SK-N-SH treated with all-trans-retinoic acid at 6 μM for 48 hours (cell line): ENCODE measurements at regions not wholly inside any gene's neighbourhood (a gene's known extent, or its start where the extent isn't known, plus 50 kb on each side); places are given as distances from the start of the nearest gene placed in this dataset.
A peak's percentile ranks its signal among the peaks of the same experiment; 100 is the strongest.

Experiments used
- ATAC-seq: fragments of 200-7000 bp; cut with Tn5 transposase; 3 replicates; pipeline ENCODE4 v1.9.1; 2020; ENCODE audit warnings: mild to moderate bottlenecking, moderate library complexity
- ARNTL ChIP-seq: fragments of 450-650 bp; formaldehyde crosslinking; IDR thresholded peaks from 2 replicates; pipeline ENCODE4 v1.5.0; 2020; ENCODE audit warnings: low read depth, mild to moderate bottlenecking, moderate library complexity, borderline replicate concordance
- BACH2 ChIP-seq: fragments of 250-450 bp; sonication (Bioruptor Pico); IDR thresholded peaks from 2 replicates; pipeline ENCODE4 v1.9.0; 2021; ENCODE audit warnings: mild to moderate bottlenecking, borderline replicate concordance
- CSDC2 ChIP-seq: fragments of 250-450 bp; sonication (Bioruptor Pico); IDR thresholded peaks from 2 replicates; pipeline ENCODE4 v1.5.0; 2020; ENCODE audit warnings: mild to moderate bottlenecking, moderate library complexity
- CSRNP3 ChIP-seq: fragments of 250-450 bp; sonication (Bioruptor Pico); IDR thresholded peaks from 2 replicates; pipeline ENCODE4 v1.5.1; 2021; ENCODE audit warnings: mild to moderate bottlenecking, moderate library complexity
- ESRRG ChIP-seq: fragments of 250-450 bp; sonication (Bioruptor Pico); IDR thresholded peaks from 2 replicates; pipeline ENCODE4 v1.6.1; 2021; ENCODE audit warnings: mild to moderate bottlenecking
- GLIS3 ChIP-seq: fragments of 250-450 bp; sonication (Bioruptor Pico); IDR thresholded peaks from 2 replicates; pipeline ENCODE4 v1.5.0; 2020; ENCODE audit warnings: mild to moderate bottlenecking, moderate library complexity
- ISL1 ChIP-seq: fragments of 250-450 bp; sonication (Bioruptor Pico); IDR thresholded peaks from 2 replicates; pipeline ENCODE4 v2.1.2; 2022; ENCODE audit warnings: mild to moderate bottlenecking, moderate library complexity
- OSR1 ChIP-seq: fragments of 250-450 bp; sonication (Bioruptor Pico); IDR thresholded peaks from 2 replicates; pipeline ENCODE4 v1.8.0; 2022; ENCODE audit warnings: moderate library complexity, mild to moderate bottlenecking, inconsistent platforms
- PATZ1 ChIP-seq: fragments of 250-450 bp; sonication (Bioruptor Pico); IDR thresholded peaks from 2 replicates; pipeline ENCODE4 v1.8.0; 2020; ENCODE audit warnings: mild to moderate bottlenecking, moderate library complexity, borderline replicate concordance
- POU6F1 ChIP-seq: fragments of 250-450 bp; sonication (Bioruptor Pico); IDR thresholded peaks from 2 replicates; pipeline ENCODE4 v1.8.0; 2021; ENCODE audit warnings: low read depth, mild to moderate bottlenecking, moderate library complexity, borderline replicate concordance
- PPARA ChIP-seq: fragments of 250-450 bp; sonication (Bioruptor Pico); IDR thresholded peaks from 2 replicates; pipeline ENCODE4 v1.5.0; 2020; ENCODE audit warnings: mild to moderate bottlenecking, borderline replicate concordance
- RARB ChIP-seq: fragments of 250-450 bp; sonication (Bioruptor Pico); IDR thresholded peaks from 2 replicates; pipeline ENCODE4 v1.8.0; 2021; ENCODE audit warnings: mild to moderate bottlenecking, moderate library complexity
- SNAI2 ChIP-seq: fragments of 250-450 bp; sonication (Bioruptor Pico); IDR thresholded peaks from 2 replicates; pipeline ENCODE4 v1.5.0; 2020; ENCODE audit warnings: mild to moderate bottlenecking, moderate library complexity
- TCF4 ChIP-seq: fragments of 250-450 bp; sonication (Bioruptor Pico); IDR thresholded peaks from 2 replicates; pipeline ENCODE4 v1.8.0; 2021; ENCODE audit warnings: mild to moderate bottlenecking, moderate library complexity, borderline replicate concordance
- TOX ChIP-seq: fragments of 250-450 bp; sonication (Bioruptor Pico); IDR thresholded peaks from 2 replicates; pipeline ENCODE4 v1.8.0; 2021; ENCODE audit warnings: mild to moderate bottlenecking, moderate library complexity, borderline replicate concordance
- TSHZ2 ChIP-seq: fragments of 250-450 bp; sonication (Bioruptor Pico); IDR thresholded peaks from 2 replicates; pipeline ENCODE4 v1.5.0; 2020; ENCODE audit warnings: mild to moderate bottlenecking, moderate library complexity
- ZC3H10 ChIP-seq: fragments of 250-450 bp; sonication (Bioruptor Pico); IDR thresholded peaks from 2 replicates; pipeline ENCODE4 v1.5.1; 2021; ENCODE audit warnings: mild to moderate bottlenecking, moderate library complexity
- ZFP3 ChIP-seq: fragments of 250-450 bp; sonication (Bioruptor Pico); IDR thresholded peaks from 2 replicates; pipeline ENCODE4 v1.5.0; 2020; ENCODE audit warnings: mild to moderate bottlenecking, moderate library complexity
- ZFP30 ChIP-seq: fragments of 450-650 bp; formaldehyde crosslinking; IDR thresholded peaks from 2 replicates; pipeline ENCODE4 v1.5.0; 2022; ENCODE audit warnings: mild to moderate bottlenecking, moderate library complexity
- ZNF565 ChIP-seq: fragments of 450-650 bp; formaldehyde crosslinking; conservative IDR thresholded peaks from 2 replicates; pipeline ENCODE4 v1.5.0; 2020; ENCODE audit warnings: low read depth, mild to moderate bottlenecking, moderate library complexity
- ZNF70 ChIP-seq: fragments of 450-650 bp; formaldehyde crosslinking; IDR thresholded peaks from 2 replicates; pipeline ENCODE4 v1.5.0; 2020; ENCODE audit warnings: mild to moderate bottlenecking, moderate library complexity
- ZNF8 ChIP-seq: fragments of 450-650 bp; formaldehyde crosslinking; IDR thresholded peaks from 2 replicates; pipeline ENCODE4 v1.5.0; 2020; ENCODE audit warnings: mild to moderate bottlenecking, moderate library complexity
- TF ChIP-seq, protein P1 (sequence below): fragments of 250-450 bp; sonication (Bioruptor Pico); IDR thresholded peaks from 2 replicates; pipeline ENCODE4 v1.5.1; 2020; ENCODE audit warnings: low read depth, mild to moderate bottlenecking, moderate library complexity

GRCh38 chr14:56422703-56423213, 156.8 kb upstream of the TMEM260 start:
- peak; percentile 92 for ATAC-seq
- no peak for TF ChIP-seq TSHZ2
- no peak for TF ChIP-seq ZNF70 (CRISPR knock-in tag)

DNA sequence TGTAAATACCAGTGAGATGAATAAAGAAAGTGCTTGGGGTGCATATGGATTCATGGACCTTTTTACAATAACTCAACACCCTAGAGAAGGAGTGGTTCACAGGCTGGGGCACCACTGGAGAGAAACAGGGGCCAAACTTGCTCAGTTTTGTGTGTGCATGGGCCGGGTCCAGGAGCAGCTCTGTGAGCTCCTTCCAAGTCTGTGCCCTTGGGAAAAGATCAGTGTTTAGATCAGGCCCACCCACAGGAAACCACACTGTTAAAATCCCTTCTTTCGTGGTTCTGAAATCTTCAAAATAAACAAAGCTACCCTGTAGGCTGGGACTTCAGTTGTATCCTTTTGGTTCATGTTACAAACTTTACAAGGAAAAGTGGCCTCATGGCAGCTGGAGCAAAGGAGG, 156.1 kb upstream of the TMEM260 start:
- TF ChIP-seq ZNF565 (CRISPR knock-in tag) = no peak
- TF ChIP-seq ZFP3 (CRISPR knock-in tag) = no peak
- no peak for TF ChIP-seq PPARA (CRISPR knock-in tag)
- TF ChIP-seq POU6F1 (CRISPR knock-in tag) = no peak
- TF ChIP-seq ESRRG (CRISPR knock-in tag) = no peak
- TF ChIP-seq TOX (CRISPR knock-in tag) = no peak
- no peak for TF ChIP-seq SNAI2
- no peak for TF ChIP-seq OSR1 (CRISPR knock-in tag)
- TF ChIP-seq TCF4 (CRISPR knock-in tag) = no peak
- no peak for TF ChIP-seq ZFP30 (CRISPR knock-in tag)
- no peak for TF ChIP-seq CSDC2
- no peak for TF ChIP-seq CSRNP3 (CRISPR knock-in tag)
- no peak for ATAC-seq

DNA sequence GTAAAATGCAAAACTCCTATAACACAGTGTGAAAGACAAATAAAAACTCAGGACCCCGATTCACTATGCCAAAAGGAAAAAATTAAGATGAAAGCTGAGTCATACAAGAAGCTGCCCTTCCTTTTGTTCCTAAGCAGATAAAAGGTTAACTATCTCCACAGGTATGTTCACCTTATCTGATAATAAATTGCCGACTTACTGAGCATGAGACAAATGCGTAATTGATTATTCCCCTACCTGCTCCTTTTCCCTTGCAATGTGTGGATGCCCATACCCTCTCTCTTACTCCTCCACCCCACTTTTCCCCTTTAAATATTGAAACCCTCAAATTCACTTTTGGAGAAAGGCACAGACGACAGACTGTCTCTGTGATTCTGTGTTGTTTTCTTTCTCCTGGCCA, 148.6 kb upstream of the TMEM260 start:
- ATAC-seq = no peak
- no peak for TF ChIP-seq RARB (CRISPR knock-in tag)
- TF ChIP-seq ARNTL (CRISPR knock-in tag) = no peak
- TF ChIP-seq ZNF70 (CRISPR knock-in tag) = no peak
- no peak for TF ChIP-seq ZC3H10 (CRISPR knock-in tag)
- no peak for TF ChIP-seq ISL1 (CRISPR knock-in tag)
- no peak for TF ChIP-seq ZNF8 (CRISPR knock-in tag)
- TF ChIP-seq, protein P1, sequence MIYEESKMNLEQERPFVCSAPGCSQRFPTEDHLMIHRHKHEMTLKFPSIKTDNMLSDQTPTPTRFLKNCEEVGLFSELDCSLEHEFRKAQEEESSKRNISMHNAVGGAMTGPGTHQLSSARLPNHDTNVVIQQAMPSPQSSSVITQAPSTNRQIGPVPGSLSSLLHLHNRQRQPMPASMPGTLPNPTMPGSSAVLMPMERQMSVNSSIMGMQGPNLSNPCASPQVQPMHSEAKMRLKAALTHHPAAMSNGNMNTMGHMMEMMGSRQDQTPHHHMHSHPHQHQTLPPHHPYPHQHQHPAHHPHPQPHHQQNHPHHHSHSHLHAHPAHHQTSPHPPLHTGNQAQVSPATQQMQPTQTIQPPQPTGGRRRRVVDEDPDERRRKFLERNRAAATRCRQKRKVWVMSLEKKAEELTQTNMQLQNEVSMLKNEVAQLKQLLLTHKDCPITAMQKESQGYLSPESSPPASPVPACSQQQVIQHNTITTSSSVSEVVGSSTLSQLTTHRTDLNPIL (CRISPR knock-in tag) = no peak
- no peak for TF ChIP-seq CSDC2
- TF ChIP-seq GLIS3 (CRISPR knock-in tag) = no peak
- TF ChIP-seq PATZ1 (CRISPR knock-in tag) = no peak
- no peak for TF ChIP-seq POU6F1 (CRISPR knock-in tag)
- TF ChIP-seq BACH2 (CRISPR knock-in tag) = no peak
- TF ChIP-seq ESRRG (CRISPR knock-in tag) = no peak
- no peak for TF ChIP-seq OSR1 (CRISPR knock-in tag)
- no peak for TF ChIP-seq TOX (CRISPR knock-in tag)
- TF ChIP-seq SNAI2 = no peak
- no peak for TF ChIP-seq CSRNP3 (CRISPR knock-in tag)
